ENCODE measurements at regions not wholly inside any gene's neighbourhood (a gene's known extent, or its start where the extent isn't known, plus 50 kb on each side); places are given as distances from the start of the nearest gene placed in this dataset.

DNA sequence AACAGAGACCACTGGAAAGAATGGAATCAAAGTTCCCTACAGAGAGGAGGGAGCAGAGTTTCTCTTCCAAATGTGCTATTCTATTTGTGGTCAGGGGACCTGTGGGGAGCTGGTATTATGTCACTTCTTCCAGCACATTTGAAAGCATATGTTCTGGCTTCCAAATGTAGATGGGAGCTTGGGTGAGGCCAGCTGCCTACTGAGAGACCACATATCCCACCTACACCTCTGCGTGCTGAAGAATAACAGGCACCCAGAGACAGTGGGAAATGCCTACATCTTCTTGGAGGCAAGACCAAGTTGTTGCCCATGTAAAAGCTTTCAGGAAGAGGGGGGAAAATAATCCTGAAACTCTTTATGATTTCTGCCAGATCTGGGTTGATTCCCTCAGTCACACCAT is 286.8 kb upstream of the UMPS start:
- H3K4me3 ChIP-seq (ENCODE audit: low read depth, low read length): no peak overlapping the region

DNA sequence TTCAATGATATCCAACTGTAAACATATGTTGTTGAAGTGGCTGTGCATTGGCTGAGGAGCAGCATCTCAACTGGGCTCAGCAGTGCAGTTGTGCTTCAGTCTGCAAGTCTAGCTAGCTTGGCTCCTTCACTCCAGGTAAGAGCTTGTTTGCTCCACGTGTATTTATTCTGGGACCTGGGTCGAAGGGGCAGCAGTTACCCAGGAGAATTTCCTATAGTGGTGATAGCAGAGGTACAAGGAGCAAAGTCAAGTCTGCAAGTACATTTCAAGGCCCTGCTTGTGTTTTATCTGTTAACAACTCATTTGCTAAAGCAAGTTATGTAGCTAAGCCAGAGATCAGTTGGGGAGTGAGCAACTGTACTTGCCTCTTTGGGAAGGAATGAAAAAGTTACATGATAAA is 286.2 kb upstream of the UMPS start:
- no peak for DNase-seq (ENCODE audit: low read depth)
- TF ChIP-seq CTCF (IDR thresholded peaks at IDR 0.05; ENCODE audit: low read depth, low read length, missing control alignments): no peak

More for the DNA sequence above, 286.8 kb upstream of the UMPS start:
- DNase-seq (ENCODE audit: low read depth): no peak
- no peak for TF ChIP-seq CTCF (IDR thresholded peaks at IDR 0.05; ENCODE audit: low read depth, low read length, missing control alignments)

GRCh38 chr3:124444896-124445295 is 285.4 kb upstream of the UMPS start:
- H3K4me3 ChIP-seq (ENCODE audit: low read depth, low read length): no peak overlapping the region
- no peak for TF ChIP-seq CTCF (IDR thresholded peaks at IDR 0.05; ENCODE audit: low read depth, low read length, missing control alignments)
- DNase-seq (ENCODE audit: low read depth): no peak

More for the DNA sequence above, 286.2 kb upstream of the UMPS start:
- no peak overlapping the region for H3K4me3 ChIP-seq (ENCODE audit: low read depth, low read length)

DNA sequence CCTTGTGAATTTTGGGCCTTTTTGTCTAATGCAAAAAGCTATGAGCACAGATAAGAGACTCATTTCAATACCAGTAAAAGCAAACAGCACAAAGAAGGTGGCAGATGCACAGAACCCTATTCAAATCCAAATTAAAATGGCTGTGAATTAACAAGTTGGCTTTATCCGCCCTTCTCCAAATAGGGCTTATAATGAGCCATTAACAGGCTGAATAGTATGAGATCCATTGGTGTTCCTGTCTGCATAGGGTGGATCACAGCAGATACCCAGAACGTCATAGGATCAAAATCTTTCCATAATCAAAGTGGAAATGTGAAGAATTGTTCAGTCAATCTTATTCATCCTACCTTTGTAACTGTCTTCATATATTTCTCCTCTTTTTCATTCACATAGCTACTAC is 282.4 kb upstream of the UMPS start:
- no peak for DNase-seq (ENCODE audit: low read depth)
- TF ChIP-seq CTCF (IDR thresholded peaks at IDR 0.05; ENCODE audit: low read depth, low read length, missing control alignments): no peak
- H3K4me3 ChIP-seq (ENCODE audit: low read depth, low read length): no peak overlapping the region

- TF ChIP-seq CTCF (IDR thresholded peaks at IDR 0.05; ENCODE audit: low read depth, low read length, missing control alignments): no peak
These were observed 281.3 kb upstream of the UMPS start for GRCh38 chr3:124448954-124449353.

GRCh38 chr3:124450366-124450765 is 279.9 kb upstream of the UMPS start:
- H3K4me3 ChIP-seq (ENCODE audit: low read depth, low read length): no peak overlapping the region
- no peak for TF ChIP-seq CTCF (IDR thresholded peaks at IDR 0.05; ENCODE audit: low read depth, low read length, missing control alignments)
- no peak for DNase-seq (ENCODE audit: low read depth)

More at GRCh38 chr3:124448954-124449353, 281.3 kb upstream of the UMPS start:
- DNase-seq (ENCODE audit: low read depth): no peak
- H3K4me3 ChIP-seq (ENCODE audit: low read depth, low read length): no peak overlapping the region

GRCh38 chr3:124451630-124452317 is 278.5 kb upstream of the UMPS start:
- DNase-seq (ENCODE audit: low read depth): no peak
- no peak for TF ChIP-seq CTCF (IDR thresholded peaks at IDR 0.05; ENCODE audit: low read depth, low read length, missing control alignments)
- no peak overlapping the region for H3K4me3 ChIP-seq (ENCODE audit: low read depth, low read length)

Measured in GM12864 (cell line).